Esophagus muscularis mucosa (tissue), 4 donors: ENCODE measurements at regions not wholly inside any gene's neighbourhood (a gene's known extent, or its start where the extent isn't known, plus 50 kb on each side); places are given as distances from the start of the nearest gene placed in this dataset.

Source experiments
- CTCF ChIP-seq, 3 experiments: fragments of 200-600 bp in 2 of 3; fragments of 450-650 bp in 1 of 3; sonication (generic) in 2 of 3; IDR thresholded peaks; one replicate each; pipeline ENCODE4 v1.5.1; 2017 to 2019; ENCODE audit warnings: antibody characterized with exemption in 3 of 3, mild to moderate bottlenecking in 2 of 3, moderate library complexity in 1 of 3
- EP300 ChIP-seq: sonication (generic); formaldehyde crosslinking; IDR thresholded peaks from one replicate; pipeline ENCODE4 v1.6.1; 2017; ENCODE audit warnings: antibody characterized with exemption
- POLR2A ChIP-seq: fragments of 450-650 bp; IDR thresholded peaks from one replicate; pipeline ENCODE4 v1.6.1; 2017; ENCODE audit warnings: antibody characterized with exemption, moderate library complexity, mild to moderate bottlenecking, low read depth
- POLR2AphosphoS5 ChIP-seq, 2 donors: sonication (generic); formaldehyde crosslinking; IDR thresholded peaks; one replicate each; pipeline ENCODE4 v1.6.1; 2017; ENCODE audit warnings: antibody characterized with exemption in 2 of 2

- TF ChIP-seq POLR2A (no peak), POLR2AphosphoS5 (IDR thresholded peaks at IDR 0.05) (no peak), CTCF (IDR thresholded peaks at IDR 0.05) (no peak), EP300 (no peak)
Observed at GRCh38 chr20:19024296-19025035, 188.0 kb upstream of the SLC24A3 start.
